ENCODE measurements at regions not wholly inside any gene's neighbourhood (a gene's known extent, or its start where the extent isn't known, plus 50 kb on each side); places are given as distances from the start of the nearest gene placed in this dataset.
"Not testable (repeated sequence)": the region's sequence is repeated elsewhere in the genome, so short reads cannot be mapped to it uniquely, and the experiment has no call there.

- no peak for DNase-seq
These were observed 542.0 kb downstream of the FAM181B start for GRCh38 chr11:82191695-82192094.

- DNase-seq, result no peak
These were observed 547.7 kb downstream of the FAM181B start for GRCh38 chr11:82185925-82186324.

GRCh38 chr11:82184966-82185365, 548.7 kb downstream of the FAM181B start:
- no peak for DNase-seq

- no peak for DNase-seq
These were observed 550.3 kb downstream of the FAM181B start for GRCh38 chr11:82183346-82183745.

- not testable (repeated sequence) for DNase-seq
These were observed 551.0 kb downstream of the FAM181B start for GRCh38 chr11:82182697-82183096.

GRCh38 chr11:82181796-82182195, 551.9 kb downstream of the FAM181B start:
- DNase-seq, result not testable (repeated sequence)

- no peak for DNase-seq
These were observed 556.7 kb downstream of the FAM181B start for GRCh38 chr11:82176945-82177344.

- no peak for DNase-seq
These were observed 557.3 kb downstream of the FAM181B start for GRCh38 chr11:82176365-82176764.

- DNase-seq, result no peak
These were observed 559.1 kb downstream of the FAM181B start for GRCh38 chr11:82174610-82175009.

GRCh38 chr11:82146789-82147188, 586.9 kb downstream of the FAM181B start:
- no peak for DNase-seq

GRCh38 chr11:82118946-82119345, 614.7 kb downstream of the FAM181B start:
- no peak for DNase-seq

GRCh38 chr11:82117362-82117761, 616.3 kb downstream of the FAM181B start:
- DNase-seq, result no peak

- no peak for DNase-seq
These were observed 628.2 kb downstream of the FAM181B start for GRCh38 chr11:82105331-82105998.

- DNase-seq, result no peak
These were observed 640.8 kb downstream of the FAM181B start for GRCh38 chr11:82092904-82093303.

- no peak for DNase-seq
These were observed 644.2 kb downstream of the FAM181B start for GRCh38 chr11:82089426-82089825.

GRCh38 chr11:82085493-82085892, 648.2 kb downstream of the FAM181B start:
- no peak for DNase-seq

- no peak for DNase-seq
These were observed 650.7 kb downstream of the FAM181B start for GRCh38 chr11:82082976-82083375.

- no peak for DNase-seq
These were observed 653.5 kb downstream of the FAM181B start for GRCh38 chr11:82080160-82080559.

GRCh38 chr11:82076126-82076525, 657.5 kb downstream of the FAM181B start:
- DNase-seq, result no peak

- no peak for DNase-seq
These were observed 674.2 kb downstream of the FAM181B start for GRCh38 chr11:82059505-82059904.

GRCh38 chr11:82056450-82056849, 677.2 kb downstream of the FAM181B start:
- DNase-seq, result no peak

GRCh38 chr11:82049199-82049598, 684.5 kb downstream of the FAM181B start:
- no peak for DNase-seq

- no peak for DNase-seq
These were observed 686.5 kb downstream of the FAM181B start for GRCh38 chr11:82047200-82047599.

GRCh38 chr11:82046778-82047177, 686.9 kb downstream of the FAM181B start:
- no peak for DNase-seq

GRCh38 chr11:82045748-82046457, 687.8 kb downstream of the FAM181B start:
- DNase-seq, result no peak

Measured in activated CD8-positive, alpha-beta memory T cell treated with anti-CD3 and anti-CD28 coated beads, Interleukin-2, amount 50 U/mL, for 4 hours (primary cell).